ENCODE measurements at regions not wholly inside any gene's neighbourhood (a gene's known extent, or its start where the extent isn't known, plus 50 kb on each side); places are given as distances from the start of the nearest gene placed in this dataset.
A peak's percentile ranks its signal among the peaks of the same experiment; 100 is the strongest.

GRCh38 chr2:11030036-11030435 is 118.3 kb downstream of the KCNF1 start:
- no peak for TF ChIP-seq CTCF (IDR thresholded peaks at IDR 0.05)
- Histone ChIP-seq H3K9me3 (replicated peaks in 1 of 2; ENCODE audit: control insufficient read depth in 1 of 2, insufficient read depth in 1 of 2, low read length in 2 of 2) (no peaks in the 10 kb centered on the region), H3K4me3 (replicated peaks in 1 of 3; ENCODE audit: low read depth in 2 of 3, low read length in 3 of 3) (no peak overlapping the region), H3K27ac (ENCODE audit: low read depth in 1 of 2, low read length in 2 of 2) (no peak overlapping the region), H3K4me1 (ENCODE audit: control insufficient read depth in 1 of 2, insufficient read depth in 2 of 2, low read length in 2 of 2) (peaks cover 11 to 18% of the 10 kb centered on the region in 2 donors), H3K4me2 (replicated peaks; ENCODE audit: extremely low read depth, low read length, poor library complexity, severe bottlenecking) (no peak overlapping the region), H2AFZ (ENCODE audit: insufficient read depth, low read depth, low read length, poor library complexity, severe bottlenecking) (no peak overlapping the region), H4K20me1 (ENCODE audit: insufficient read depth, low read length) (no peaks in the 10 kb centered on the region), H3K79me2 (ENCODE audit: insufficient read depth, low read length) (no peaks in the 10 kb centered on the region), H3K9ac (ENCODE audit: insufficient read depth, low read length, poor library complexity, severe bottlenecking) (no peak overlapping the region), H3K27me3 (ENCODE audit: control insufficient read depth in 2 of 2, insufficient read depth in 2 of 2, low read length in 2 of 2) (no peaks in the 10 kb centered on the region), H3K36me3 (replicated peaks in 1 of 2; ENCODE audit: control insufficient read depth in 1 of 2, insufficient read depth in 2 of 2, low read length in 2 of 2) (no peaks in the 10 kb centered on the region)
- H3K27ac Mint-ChIP-seq = no peak overlapping the region
- H3K36me3 Mint-ChIP-seq = no peaks in the 10 kb centered on the region
- H3K27me3 Mint-ChIP-seq (ENCODE audit: low read depth in 3 of 3) = peaks cover 3 to 9% (median 6%) of the 10 kb centered on the region in 3 donors
- peaks cover 21% of the 10 kb centered on the region for H3K4me1 Mint-ChIP-seq
- H3K4me3 Mint-ChIP-seq = no peak overlapping the region
- intact Hi-C loops (cut with micrococcal nuclease) = no loop called here
- peaks cover 0 to 12% (median 2%) of the 10 kb centered on the region in 7 donors for H3K9me3 Mint-ChIP-seq
- 98% methylated on average over 5 of the region's 7 CpGs for WGBS (ENCODE audit: insufficient coverage)
- DNase-seq = no peak

- Histone ChIP-seq H3K4me2 (replicated peaks; ENCODE audit: extremely low read depth, low read length, poor library complexity, severe bottlenecking) (no peak overlapping the region), H3K36me3 (replicated peaks in 1 of 2; ENCODE audit: control insufficient read depth in 1 of 2, insufficient read depth in 2 of 2, low read length in 2 of 2) (no peaks in the 10 kb centered on the region), H3K27me3 (ENCODE audit: control insufficient read depth in 2 of 2, insufficient read depth in 2 of 2, low read length in 2 of 2) (no peaks in the 10 kb centered on the region), H3K9me3 (replicated peaks in 1 of 2; ENCODE audit: control insufficient read depth in 1 of 2, insufficient read depth in 1 of 2, low read length in 2 of 2) (peaks cover 0 to under 1% of the 10 kb centered on the region in 2 donors), H3K79me2 (ENCODE audit: insufficient read depth, low read length) (no peaks in the 10 kb centered on the region), H3K4me3 (replicated peaks in 1 of 3; ENCODE audit: low read depth in 2 of 3, low read length in 3 of 3) (no peak overlapping the region), H2AFZ (ENCODE audit: insufficient read depth, low read depth, low read length, poor library complexity, severe bottlenecking) (no peak overlapping the region), H3K27ac (ENCODE audit: low read depth in 1 of 2, low read length in 2 of 2) (no peak overlapping the region), H3K4me1 (ENCODE audit: control insufficient read depth in 1 of 2, insufficient read depth in 2 of 2, low read length in 2 of 2) (peaks cover 11 to 18% of the 10 kb centered on the region in 2 donors), H4K20me1 (ENCODE audit: insufficient read depth, low read length) (no peaks in the 10 kb centered on the region), H3K9ac (ENCODE audit: insufficient read depth, low read length, poor library complexity, severe bottlenecking) (no peak overlapping the region)
- TF ChIP-seq CTCF (IDR thresholded peaks at IDR 0.05) = no peak
- Mint-ChIP-seq H3K9me3 (peaks cover under 1 to 18% (median 4%) of the 10 kb centered on the region in 7 donors), H3K36me3 (no peaks in the 10 kb centered on the region), H3K27me3 (ENCODE audit: low read depth in 3 of 3) (peaks cover 5 to 9% (median 6%) of the 10 kb centered on the region in 3 donors), H3K4me1 (peaks cover 19% of the 10 kb centered on the region), H3K27ac (no peak overlapping the region), H3K4me3 (peak overlapping the region in 1 of 2 donors; percentile 30)
- no peak for DNase-seq
- intact Hi-C loops (cut with micrococcal nuclease) = no loop called here
- WGBS (ENCODE audit: insufficient coverage) = no CpG with 5 or more reads among the region's 4 CpGs
Observed at GRCh38 chr2:11030909-11031308, 119.2 kb downstream of the KCNF1 start.

Measured in CD14-positive monocyte (primary cell).